Neural cell (in vitro differentiated cells): ENCODE measurements at regions not wholly inside any gene's neighbourhood (a gene's known extent, or its start where the extent isn't known, plus 50 kb on each side); places are given as distances from the start of the nearest gene placed in this dataset.

Experiments
- H2AFZ ChIP-seq: fragments of 200-600, 300-800 bp; sonication (generic), shearing (Covaris generic); 2 replicates; pipeline ENCODE4 v1.6.0; 2014; ENCODE audit warnings: low read depth, mild to moderate bottlenecking, antibody characterized with exemption, low read length, moderate library complexity
- H3F3A ChIP-seq: fragments of 200-600 bp; shearing (Covaris generic); 2 replicates; pipeline ENCODE4 v1.6.1; 2016; ENCODE audit warnings: mild to moderate bottlenecking, moderate library complexity, mixed read lengths, antibody characterized with exemption, low read length; ENCODE audit not compliant: insufficient read depth, poor library complexity, severe bottlenecking
- H3K27ac ChIP-seq: fragments of 200-600, 300-800 bp; sonication (generic), shearing (Covaris generic); 2 replicates; pipeline ENCODE4 v1.5.1; 2014; ENCODE audit warnings: mild to moderate bottlenecking, low read length, moderate library complexity
- H3K27me3 ChIP-seq: fragments of 300-800, 200-600 bp; sonication (generic), shearing (Covaris generic); 2 replicates; pipeline ENCODE4 v1.6.0; 2014; ENCODE audit warnings: mild to moderate bottlenecking, low read depth, low read length, moderate library complexity; ENCODE audit not compliant: insufficient read depth
- H3K36me3 ChIP-seq: fragments of 300-800, 200-600 bp; sonication (generic), shearing (Covaris generic); 2 replicates; pipeline ENCODE4 v1.5.1; 2014; ENCODE audit warnings: mild to moderate bottlenecking, antibody characterized with exemption, low read length, moderate library complexity; ENCODE audit not compliant: insufficient read depth
- H3K4me2 ChIP-seq: fragments of 300-800, 200-600 bp; sonication (generic), shearing (Covaris generic); 2 replicates; pipeline ENCODE4 v1.6.0; 2014; ENCODE audit warnings: mild to moderate bottlenecking, low read length
- H3K4me3 ChIP-seq: fragments of 300-800, 200-600 bp; sonication (generic), shearing (Covaris generic); 2 replicates; pipeline ENCODE4 v1.5.1; 2014; ENCODE audit warnings: mild to moderate bottlenecking, low read length, moderate library complexity
- H3K79me2 ChIP-seq: fragments of 200-600 bp; shearing (Covaris generic); replicated peaks from 2 replicates; pipeline ENCODE4 v1.6.0; 2014; ENCODE audit warnings: mild to moderate bottlenecking, low read length, moderate library complexity; ENCODE audit not compliant: insufficient read depth
- H3K9ac ChIP-seq: fragments of 300-800, 200-600 bp; sonication (generic), shearing (Covaris generic); 2 replicates; pipeline ENCODE4 v1.6.1; 2016; ENCODE audit warnings: mild to moderate bottlenecking, low read length, mixed read lengths
- H3K9me2 ChIP-seq: fragments of 200-600 bp; shearing (Covaris generic); 2 replicates; pipeline ENCODE4 v1.6.1; 2016; ENCODE audit warnings: mild to moderate bottlenecking, low read length, mixed read lengths; ENCODE audit not compliant: insufficient read depth
- H3K9me3 ChIP-seq: fragments of 200-600, 300-800 bp; sonication (generic), shearing (Covaris generic); 2 replicates; pipeline ENCODE4 v1.6.1; 2016; ENCODE audit warnings: mild to moderate bottlenecking, mixed run types, low read length, moderate library complexity, mixed read lengths
- H4K20me1 ChIP-seq: fragments of 200-600 bp; shearing (Covaris generic); 2 replicates; pipeline ENCODE4 v1.6.1; 2016; ENCODE audit warnings: mild to moderate bottlenecking, mixed run types; ENCODE audit not compliant: insufficient read depth
- CTCF ChIP-seq: fragments of 450-650 bp; IDR thresholded peaks from 2 replicates; pipeline ENCODE4 v1.5.1; 2014; ENCODE audit warnings: antibody characterized with exemption, mild to moderate bottlenecking, moderate library complexity; ENCODE audit not compliant: poor library complexity, severe bottlenecking
- EP300 ChIP-seq: fragments of 450-650 bp; conservative IDR thresholded peaks from 2 replicates; pipeline ENCODE4 v1.6.1; 2014; ENCODE audit warnings: antibody characterized with exemption, mild to moderate bottlenecking, moderate library complexity; ENCODE audit not compliant: poor library complexity, severe bottlenecking
- EZH2 ChIP-seq: fragments of 200-600, 300-800 bp; shearing (Covaris generic), sonication (generic); IDR thresholded peaks from 2 replicates; pipeline ENCODE4 v1.6.1; 2014; ENCODE audit warnings: antibody characterized with exemption, low read length, borderline replicate concordance, mild to moderate bottlenecking; ENCODE audit not compliant: insufficient read depth, poor library complexity, severe bottlenecking
- MXI1 ChIP-seq: fragments of 450-650 bp; conservative IDR thresholded peaks from 2 replicates; pipeline ENCODE4 v1.6.1; 2014; ENCODE audit warnings: antibody characterized with exemption, mild to moderate bottlenecking; ENCODE audit not compliant: poor library complexity, severe bottlenecking
- POLR2AphosphoS5 ChIP-seq: IDR thresholded peaks from 2 replicates; pipeline ENCODE4 v1.6.1; 2012
- RAD21 ChIP-seq: fragments of 450-650 bp; conservative IDR thresholded peaks from 2 replicates; pipeline ENCODE4 v1.6.1; 2014; ENCODE audit warnings: antibody characterized with exemption, mild to moderate bottlenecking, moderate library complexity
- REST ChIP-seq: IDR thresholded peaks from 2 replicates; pipeline ENCODE4 v1.6.1; 2012; ENCODE audit warnings: borderline replicate concordance
- SMC3 ChIP-seq: fragments of 450-650 bp; conservative IDR thresholded peaks from 2 replicates; pipeline ENCODE4 v1.6.1; 2014; ENCODE audit warnings: antibody characterized with exemption, mild to moderate bottlenecking, moderate library complexity; ENCODE audit not compliant: poor library complexity
- TAF1 ChIP-seq: IDR thresholded peaks from 2 replicates; pipeline ENCODE4 v1.6.1; 2012; ENCODE audit warnings: low read depth

- H3K27ac ChIP-seq = no peak overlapping the region
- no peak overlapping the region for H3K9ac ChIP-seq
- H3K79me2 ChIP-seq = no peaks in the 10 kb centered on the region
- H3K9me3 ChIP-seq = no peaks in the 10 kb centered on the region
- no peaks in the 10 kb centered on the region for H3K9me2 ChIP-seq
- H3K27me3 ChIP-seq = no peaks in the 10 kb centered on the region
- H2AFZ ChIP-seq = no peak overlapping the region
- no peak overlapping the region for H3K4me3 ChIP-seq
- H3F3A ChIP-seq = no peaks in the 10 kb centered on the region
- no peaks in the 10 kb centered on the region for H4K20me1 ChIP-seq
- no peaks in the 10 kb centered on the region for H3K36me3 ChIP-seq
- H3K4me2 ChIP-seq = no peak overlapping the region
- TF ChIP-seq REST = no peak
- TF ChIP-seq POLR2AphosphoS5 = no peak
- TF ChIP-seq CTCF = no peak
- TF ChIP-seq TAF1 = no peak
- TF ChIP-seq MXI1 = no peak
- no peak for TF ChIP-seq SMC3
- TF ChIP-seq EZH2 = no peak
- TF ChIP-seq RAD21 = no peak
- TF ChIP-seq EP300 = no peak
These were observed 518.5 kb downstream of the TLL1 start for GRCh38 chr4:166391501-166391900.

- Histone ChIP-seq H3K79me2 (no peaks in the 10 kb centered on the region), H3K36me3 (no peaks in the 10 kb centered on the region), H3K9ac (no peak overlapping the region), H3K9me3 (no peaks in the 10 kb centered on the region), H4K20me1 (no peaks in the 10 kb centered on the region), H3K27me3 (no peaks in the 10 kb centered on the region), H3K9me2 (no peaks in the 10 kb centered on the region), H3K4me3 (no peak overlapping the region), H2AFZ (no peak overlapping the region), H3K4me2 (no peak overlapping the region), H3K27ac (no peak overlapping the region), H3F3A (no peaks in the 10 kb centered on the region)
- no peak for TF ChIP-seq POLR2AphosphoS5
- no peak for TF ChIP-seq EZH2
- no peak for TF ChIP-seq CTCF
- no peak for TF ChIP-seq MXI1
- no peak for TF ChIP-seq RAD21
These were observed 526.0 kb downstream of the TLL1 start for GRCh38 chr4:166399021-166399420.
